ENCODE measurements at regions not wholly inside any gene's neighbourhood (a gene's known extent, or its start where the extent isn't known, plus 50 kb on each side); places are given as distances from the start of the nearest gene placed in this dataset.

GRCh38 chr18:75638223-75638775 is 210.8 kb upstream of the SMIM21 start:
- TF ChIP-seq CTCF (IDR thresholded peaks at IDR 0.05) (no peak), EZH2 (IDR thresholded peaks at IDR 0.05) (no peak)
